ENCODE measurements at regions not wholly inside any gene's neighbourhood (a gene's known extent, or its start where the extent isn't known, plus 50 kb on each side); places are given as distances from the start of the nearest gene placed in this dataset.

GRCh38 chr2:13550285-13551231 lies 833.8 kb downstream of the TRIB2 start:
- no peak for DNase-seq

GRCh38 chr2:13558368-13558767 lies 841.6 kb downstream of the TRIB2 start:
- no peak for DNase-seq

- DNase-seq: no peak
Measured at GRCh38 chr2:13560322-13560721, 843.6 kb downstream of the TRIB2 start.

GRCh38 chr2:13572466-13572865 lies 855.7 kb downstream of the TRIB2 start:
- DNase-seq: no peak

- DNase-seq: no peak
Measured at GRCh38 chr2:13574831-13575230, 858.1 kb downstream of the TRIB2 start.

GRCh38 chr2:13576406-13577036 lies 859.8 kb downstream of the TRIB2 start:
- DNase-seq: no peak

- no peak for DNase-seq
Measured at GRCh38 chr2:13578547-13578946, 861.8 kb downstream of the TRIB2 start.

GRCh38 chr2:13581471-13581870 lies 864.7 kb downstream of the TRIB2 start:
- DNase-seq: no peak

- no peak for DNase-seq
Measured at GRCh38 chr2:13583609-13584008, 866.9 kb downstream of the TRIB2 start.

GRCh38 chr2:13584020-13584419 lies 867.3 kb downstream of the TRIB2 start:
- DNase-seq: no peak

GRCh38 chr2:13585732-13586131 lies 869.0 kb downstream of the TRIB2 start:
- DNase-seq: no peak

- no peak for DNase-seq
Measured at GRCh38 chr2:13596233-13596632, 879.5 kb downstream of the TRIB2 start.

GRCh38 chr2:13597176-13597575 lies 880.4 kb downstream of the TRIB2 start:
- no peak for DNase-seq

- no peak for DNase-seq
Measured at GRCh38 chr2:13601506-13601905, 884.8 kb downstream of the TRIB2 start.

GRCh38 chr2:13604951-13605661 lies 888.4 kb downstream of the TRIB2 start:
- DNase-seq: no peak

- no peak for DNase-seq
Measured at GRCh38 chr2:13607139-13607538, 890.4 kb downstream of the TRIB2 start.

- no peak for DNase-seq
Measured at GRCh38 chr2:13611939-13612338, 895.2 kb downstream of the TRIB2 start.

- DNase-seq: no peak
Measured at GRCh38 chr2:13616059-13616458, 899.3 kb downstream of the TRIB2 start.

- DNase-seq: no peak
Measured at GRCh38 chr2:13616616-13617015, 899.9 kb downstream of the TRIB2 start.

- DNase-seq: no peak
Measured at GRCh38 chr2:13628122-13628521, 911.4 kb downstream of the TRIB2 start.

- no peak for DNase-seq
Measured at GRCh38 chr2:13638181-13638580, 921.4 kb downstream of the TRIB2 start.

GRCh38 chr2:13649918-13650317 lies 933.2 kb downstream of the TRIB2 start:
- no peak for DNase-seq

GRCh38 chr2:13650586-13651180 lies 933.9 kb downstream of the TRIB2 start:
- DNase-seq: no peak

Data from stimulated activated CD4-positive, alpha-beta T cell treated with anti-CD3 and anti-CD28 coated beads, Interleukin-15, amount 100 ng/mL, for 24 hours (primary cell).